B cell (primary cell): ENCODE measurements at regions not wholly inside any gene's neighbourhood (a gene's known extent, or its start where the extent isn't known, plus 50 kb on each side); places are given as distances from the start of the nearest gene placed in this dataset.

Experiments used
- EZH2 ChIP-seq: IDR thresholded peaks from 2 replicates; pipeline ENCODE4 v1.6.1; 2012; ENCODE audit warnings: borderline replicate concordance, low read depth, mild to moderate bottlenecking, moderate library complexity, low read length; ENCODE audit not compliant: insufficient read depth, poor library complexity, severe bottlenecking
- TF ChIP-seq, protein P1 (sequence below): fragments of 200-600 bp; IDR thresholded peaks from one replicate; pipeline ENCODE4 v1.8.0; 2022; ENCODE audit warnings: antibody characterized with exemption, mild to moderate bottlenecking

DNA sequence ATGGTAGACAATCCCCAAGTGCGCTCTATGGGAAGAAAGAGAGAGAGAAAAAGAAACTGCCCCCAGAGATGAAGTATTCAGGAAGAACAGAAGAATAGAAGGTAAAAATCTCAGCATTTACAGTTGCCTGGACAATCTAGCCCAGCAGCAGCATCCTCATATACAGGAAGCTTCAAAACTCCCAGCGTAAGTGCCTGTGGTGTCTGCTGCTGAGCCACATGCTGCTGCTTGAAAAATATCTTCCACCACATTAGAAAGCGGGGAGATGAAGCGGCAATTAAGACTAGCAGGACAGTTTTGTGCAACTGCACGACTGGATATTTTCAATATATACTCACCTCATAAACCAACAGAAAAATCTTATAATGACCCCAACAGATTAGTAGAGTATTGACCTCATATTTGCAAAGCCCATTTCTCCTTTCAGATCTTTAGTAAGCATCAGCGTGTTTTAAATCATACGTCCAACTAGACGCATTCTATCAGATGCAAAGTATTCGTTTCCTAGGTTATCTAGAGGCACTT is 972.0 kb upstream of the TENM3 start:
- TF ChIP-seq, protein P1, sequence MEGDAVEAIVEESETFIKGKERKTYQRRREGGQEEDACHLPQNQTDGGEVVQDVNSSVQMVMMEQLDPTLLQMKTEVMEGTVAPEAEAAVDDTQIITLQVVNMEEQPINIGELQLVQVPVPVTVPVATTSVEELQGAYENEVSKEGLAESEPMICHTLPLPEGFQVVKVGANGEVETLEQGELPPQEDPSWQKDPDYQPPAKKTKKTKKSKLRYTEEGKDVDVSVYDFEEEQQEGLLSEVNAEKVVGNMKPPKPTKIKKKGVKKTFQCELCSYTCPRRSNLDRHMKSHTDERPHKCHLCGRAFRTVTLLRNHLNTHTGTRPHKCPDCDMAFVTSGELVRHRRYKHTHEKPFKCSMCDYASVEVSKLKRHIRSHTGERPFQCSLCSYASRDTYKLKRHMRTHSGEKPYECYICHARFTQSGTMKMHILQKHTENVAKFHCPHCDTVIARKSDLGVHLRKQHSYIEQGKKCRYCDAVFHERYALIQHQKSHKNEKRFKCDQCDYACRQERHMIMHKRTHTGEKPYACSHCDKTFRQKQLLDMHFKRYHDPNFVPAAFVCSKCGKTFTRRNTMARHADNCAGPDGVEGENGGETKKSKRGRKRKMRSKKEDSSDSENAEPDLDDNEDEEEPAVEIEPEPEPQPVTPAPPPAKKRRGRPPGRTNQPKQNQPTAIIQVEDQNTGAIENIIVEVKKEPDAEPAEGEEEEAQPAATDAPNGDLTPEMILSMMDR, result no peak
- no peak for TF ChIP-seq EZH2
